ENCODE measurements at regions not wholly inside any gene's neighbourhood (a gene's known extent, or its start where the extent isn't known, plus 50 kb on each side); places are given as distances from the start of the nearest gene placed in this dataset.

DNA sequence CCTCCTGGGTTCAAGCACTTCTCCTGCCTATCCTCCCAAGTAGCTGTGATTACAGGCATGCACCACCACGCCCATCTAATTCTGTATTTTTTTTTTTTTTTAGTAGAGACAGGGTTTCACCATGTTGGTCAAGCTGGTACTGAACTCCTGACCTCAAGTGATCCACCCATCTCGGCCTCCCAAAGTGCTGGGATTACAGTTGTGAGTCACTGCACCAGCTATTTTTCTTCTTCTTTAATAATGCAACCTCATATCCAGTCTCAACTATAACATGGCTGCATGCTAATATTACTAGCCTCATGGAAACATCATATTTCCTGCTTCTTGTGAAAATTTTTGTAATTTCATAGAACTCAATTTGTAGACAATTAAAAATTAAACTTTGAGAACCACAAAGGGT, 706.5 kb downstream of the KCTD8 start:
- H3K79me2 ChIP-seq (ENCODE audit: control insufficient read depth, insufficient read depth, low read length): no peaks in the 10 kb centered on the region
- no peak for FAIRE-seq
- no peak overlapping the region for H2AFZ ChIP-seq (ENCODE audit: control insufficient read depth, low read length)
- H3K9me1 ChIP-seq (ENCODE audit: control insufficient read depth, extremely low read depth, insufficient read depth, low read length): no peaks in the 10 kb centered on the region
- no peak overlapping the region for H3K27ac ChIP-seq (ENCODE audit: control insufficient read depth, insufficient read depth, low read length)
- dilution Hi-C loops (cut with MboI; ENCODE audit: extremely low pct_ligation_motif_present, low sequenced_read_pairs): no loop called here
- no peak overlapping the region for H3K4me3 ChIP-seq (ENCODE audit: control insufficient read depth in 2 of 3, extremely low read depth in 1 of 3, insufficient read depth in 2 of 3, low read depth in 1 of 3, low read length in 3 of 3)
- no peak for DNase-seq (ENCODE audit: low read depth, low spot score)
- H3K27me3 ChIP-seq (ENCODE audit: control insufficient read depth, extremely low read depth, insufficient read depth, low read length): no peaks in the 10 kb centered on the region
- H3K9ac ChIP-seq (ENCODE audit: control insufficient read depth, extremely low read depth, insufficient read depth, low read length): no peak overlapping the region
- TF ChIP-seq EZH2 (IDR thresholded peaks at IDR 0.05; ENCODE audit: low read length): no peak
- TF ChIP-seq, protein P1, sequence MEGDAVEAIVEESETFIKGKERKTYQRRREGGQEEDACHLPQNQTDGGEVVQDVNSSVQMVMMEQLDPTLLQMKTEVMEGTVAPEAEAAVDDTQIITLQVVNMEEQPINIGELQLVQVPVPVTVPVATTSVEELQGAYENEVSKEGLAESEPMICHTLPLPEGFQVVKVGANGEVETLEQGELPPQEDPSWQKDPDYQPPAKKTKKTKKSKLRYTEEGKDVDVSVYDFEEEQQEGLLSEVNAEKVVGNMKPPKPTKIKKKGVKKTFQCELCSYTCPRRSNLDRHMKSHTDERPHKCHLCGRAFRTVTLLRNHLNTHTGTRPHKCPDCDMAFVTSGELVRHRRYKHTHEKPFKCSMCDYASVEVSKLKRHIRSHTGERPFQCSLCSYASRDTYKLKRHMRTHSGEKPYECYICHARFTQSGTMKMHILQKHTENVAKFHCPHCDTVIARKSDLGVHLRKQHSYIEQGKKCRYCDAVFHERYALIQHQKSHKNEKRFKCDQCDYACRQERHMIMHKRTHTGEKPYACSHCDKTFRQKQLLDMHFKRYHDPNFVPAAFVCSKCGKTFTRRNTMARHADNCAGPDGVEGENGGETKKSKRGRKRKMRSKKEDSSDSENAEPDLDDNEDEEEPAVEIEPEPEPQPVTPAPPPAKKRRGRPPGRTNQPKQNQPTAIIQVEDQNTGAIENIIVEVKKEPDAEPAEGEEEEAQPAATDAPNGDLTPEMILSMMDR (optimal IDR thresholded peaks at IDR 0.05 in 1 of 3, IDR thresholded peaks at IDR 0.05 in 1 of 3, conservative IDR thresholded peaks at IDR 0.05 in 1 of 3; ENCODE audit: extremely low read depth in 1 of 3, insufficient read depth in 2 of 3, low read length in 3 of 3): no peak
- no peaks in the 10 kb centered on the region for H4K20me1 ChIP-seq (ENCODE audit: control insufficient read depth, extremely low read depth, insufficient read depth, low read length)
- no peak overlapping the region for H3K4me2 ChIP-seq (ENCODE audit: control insufficient read depth, extremely low read depth, insufficient read depth, low read depth, low read length)
- H3K36me3 ChIP-seq (ENCODE audit: control insufficient read depth in 2 of 2, extremely low read depth in 1 of 2, insufficient read depth in 2 of 2, low read length in 2 of 2): no peaks in the 10 kb centered on the region
- no peaks in the 10 kb centered on the region for H3K4me1 ChIP-seq (ENCODE audit: control insufficient read depth, extremely low read depth, insufficient read depth, low read length)
- no peaks in the 10 kb centered on the region for H3K9me3 ChIP-seq (ENCODE audit: control insufficient read depth, low read depth, low read length)

DNA sequence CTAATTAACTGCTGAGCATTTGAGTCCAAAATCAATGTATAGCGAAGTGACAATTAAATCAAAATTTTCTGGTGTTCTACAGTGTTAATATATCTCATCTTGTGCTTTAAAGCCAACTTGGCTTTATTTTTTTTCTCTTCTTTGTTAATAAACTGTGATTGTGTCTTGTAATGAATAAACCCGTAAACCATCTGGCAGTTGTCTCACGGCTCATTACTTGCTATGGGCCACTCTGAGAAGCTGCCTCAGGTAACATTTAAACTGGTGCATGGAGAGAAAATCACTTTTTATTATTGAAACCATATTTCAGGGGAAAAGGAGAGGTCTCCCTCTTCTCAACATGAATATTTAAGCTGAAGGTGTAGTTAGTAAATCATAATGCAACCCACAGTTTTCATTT, 694.0 kb downstream of the KCTD8 start:
- no peak for DNase-seq (ENCODE audit: low read depth, low spot score)
- TF ChIP-seq EZH2 (IDR thresholded peaks at IDR 0.05; ENCODE audit: low read length): no peak
- TF ChIP-seq, protein P1 (optimal IDR thresholded peaks at IDR 0.05 in 1 of 3, IDR thresholded peaks at IDR 0.05 in 1 of 3, conservative IDR thresholded peaks at IDR 0.05 in 1 of 3; ENCODE audit: extremely low read depth in 1 of 3, insufficient read depth in 2 of 3, low read length in 3 of 3): no peak
- no peak overlapping the region for H3K27ac ChIP-seq (ENCODE audit: control insufficient read depth, insufficient read depth, low read length)
- H3K9ac ChIP-seq (ENCODE audit: control insufficient read depth, extremely low read depth, insufficient read depth, low read length): no peak overlapping the region
- no peaks in the 10 kb centered on the region for H3K9me1 ChIP-seq (ENCODE audit: control insufficient read depth, extremely low read depth, insufficient read depth, low read length)
- H3K79me2 ChIP-seq (ENCODE audit: control insufficient read depth, insufficient read depth, low read length): no peaks in the 10 kb centered on the region
- no peaks in the 10 kb centered on the region for H3K9me3 ChIP-seq (ENCODE audit: control insufficient read depth, low read depth, low read length)
- H3K4me3 ChIP-seq (ENCODE audit: control insufficient read depth in 2 of 3, extremely low read depth in 1 of 3, insufficient read depth in 2 of 3, low read depth in 1 of 3, low read length in 3 of 3): no peak overlapping the region
- no peaks in the 10 kb centered on the region for H3K27me3 ChIP-seq (ENCODE audit: control insufficient read depth, extremely low read depth, insufficient read depth, low read length)
- no peaks in the 10 kb centered on the region for H3K36me3 ChIP-seq (ENCODE audit: control insufficient read depth in 2 of 2, extremely low read depth in 1 of 2, insufficient read depth in 2 of 2, low read length in 2 of 2)
- FAIRE-seq: no peak
- H3K4me2 ChIP-seq (ENCODE audit: control insufficient read depth, extremely low read depth, insufficient read depth, low read depth, low read length): no peak overlapping the region
- no peak overlapping the region for H2AFZ ChIP-seq (ENCODE audit: control insufficient read depth, low read length)
- dilution Hi-C loops (cut with MboI; ENCODE audit: extremely low pct_ligation_motif_present, low sequenced_read_pairs): no loop called here
- H3K4me1 ChIP-seq (ENCODE audit: control insufficient read depth, extremely low read depth, insufficient read depth, low read length): no peaks in the 10 kb centered on the region
- H4K20me1 ChIP-seq (ENCODE audit: control insufficient read depth, extremely low read depth, insufficient read depth, low read length): no peaks in the 10 kb centered on the region

Measured in keratinocyte (primary cell).